Hepatocyte (in vitro differentiated cells): ENCODE measurements at regions not wholly inside any gene's neighbourhood (a gene's known extent, or its start where the extent isn't known, plus 50 kb on each side); places are given as distances from the start of the nearest gene placed in this dataset.

ENCODE experiments used
- DNase-seq: peaks from one replicate; pipeline ENCODE4 v3.0.0-alpha.2; 2016; ENCODE audit warnings: low spot score
- H2AFZ ChIP-seq: fragments of 200-600 bp; sonication (generic); 2 replicates; pipeline ENCODE4 v1.6.0; 2016; ENCODE audit warnings: antibody characterized with exemption, mild to moderate bottlenecking
- H3K27ac ChIP-seq: fragments of 200-600 bp; sonication (generic); 2 replicates; pipeline ENCODE4 v1.5.1; 2016; ENCODE audit warnings: mild to moderate bottlenecking
- H3K27me3 ChIP-seq: fragments of 200-600 bp; sonication (generic); 2 replicates; pipeline ENCODE4 v1.6.1; 2016
- H3K36me3 ChIP-seq: fragments of 200-600 bp; sonication (generic); replicated peaks from 2 replicates; pipeline ENCODE4 v1.5.1; 2016; ENCODE audit warnings: low read depth; ENCODE audit not compliant: insufficient read depth
- H3K4me1 ChIP-seq: fragments of 200-600 bp; sonication (generic); 2 replicates; pipeline ENCODE4 v1.5.1; 2016; ENCODE audit warnings: mild to moderate bottlenecking, moderate library complexity; ENCODE audit not compliant: insufficient read depth
- H3K4me2 ChIP-seq: fragments of 200-600 bp; sonication (generic); 2 replicates; pipeline ENCODE4 v1.6.0; 2016
- H3K4me3 ChIP-seq: fragments of 200-600 bp; sonication (generic); 2 replicates; pipeline ENCODE4 v1.5.1; 2016; ENCODE audit warnings: mild to moderate bottlenecking
- H3K79me2 ChIP-seq: fragments of 200-600 bp; sonication (generic); 2 replicates; pipeline ENCODE4 v1.6.0; 2017; ENCODE audit warnings: mild to moderate bottlenecking
- H3K9me2 ChIP-seq: fragments of 200-600 bp; sonication (generic); replicated peaks from 2 replicates; pipeline ENCODE4 v1.6.0; 2017; ENCODE audit warnings: mild to moderate bottlenecking; ENCODE audit not compliant: insufficient read depth
- H3K9me3 ChIP-seq: fragments of 200-600 bp; sonication (generic); 2 replicates; pipeline ENCODE4 v1.5.1; 2016; ENCODE audit warnings: low read depth, mild to moderate bottlenecking
- H4K20me1 ChIP-seq: fragments of 200-600 bp; sonication (generic); 2 replicates; pipeline ENCODE4 v1.6.0; 2016; ENCODE audit warnings: mild to moderate bottlenecking; ENCODE audit not compliant: insufficient read depth, poor library complexity, severe bottlenecking
- EZH2 ChIP-seq: fragments of 200-600 bp; sonication (generic); IDR thresholded peaks from 2 replicates; pipeline ENCODE4 v1.6.1; 2016; ENCODE audit warnings: antibody characterized with exemption, mild to moderate bottlenecking, borderline replicate concordance
- EZH2phosphoT487 ChIP-seq: fragments of 200-600 bp; sonication (generic); IDR thresholded peaks from one replicate; pipeline ENCODE4 v1.6.1; 2018; ENCODE audit warnings: antibody characterized with exemption, mild to moderate bottlenecking, low read depth, moderate library complexity; ENCODE audit not compliant: unreplicated experiment, severe bottlenecking
- WGBS: methylation state at CpG from one replicate; pipeline ENCODE4 v1.1.6; 2016; ENCODE audit warnings: low lambda C conversion rate; ENCODE audit errors: missing lambda C conversion rate; 5-methylcytosine and 5-hydroxymethylcytosine counted together
- TF ChIP-seq, protein P1 (sequence below): fragments of 200-600 bp; sonication (generic); IDR thresholded peaks from 2 replicates; pipeline ENCODE4 v1.5.1; 2016; ENCODE audit warnings: antibody characterized with exemption, mild to moderate bottlenecking; ENCODE audit not compliant: poor library complexity

DNA sequence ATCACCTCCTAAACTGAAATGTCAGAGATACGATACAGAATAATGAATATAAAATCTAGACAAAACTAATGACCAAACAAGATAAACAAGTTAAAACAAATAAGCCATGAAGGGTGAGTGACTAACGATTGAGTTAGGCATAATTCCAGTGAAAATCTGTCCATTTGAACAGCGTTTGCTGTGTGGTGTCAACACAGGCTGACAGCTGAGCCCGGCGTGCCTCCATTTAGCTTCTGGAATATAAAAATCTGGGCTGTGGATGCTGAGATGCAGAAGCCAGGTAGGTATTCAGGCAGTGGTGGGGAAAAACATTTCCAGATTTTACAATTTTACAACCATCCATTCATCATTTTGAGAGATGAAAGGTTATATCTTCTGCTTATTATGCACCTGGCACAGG lies 2041.4 kb upstream of the CELF4 start:
- Histone ChIP-seq H3K4me2 (no peak overlapping the region), H3K27ac (no peak overlapping the region), H3K79me2 (no peaks in the 10 kb centered on the region), H3K36me3 (no peaks in the 10 kb centered on the region), H3K27me3 (no peaks in the 10 kb centered on the region), H3K4me3 (no peak overlapping the region), H3K4me1 (no peaks in the 10 kb centered on the region), H3K9me2 (no peaks in the 10 kb centered on the region), H4K20me1 (no peaks in the 10 kb centered on the region), H3K9me3 (no peaks in the 10 kb centered on the region), H2AFZ (no peak overlapping the region)
- no peak for DNase-seq
- TF ChIP-seq EZH2phosphoT487 = no peak
- no peak for TF ChIP-seq EZH2
- TF ChIP-seq, protein P1, sequence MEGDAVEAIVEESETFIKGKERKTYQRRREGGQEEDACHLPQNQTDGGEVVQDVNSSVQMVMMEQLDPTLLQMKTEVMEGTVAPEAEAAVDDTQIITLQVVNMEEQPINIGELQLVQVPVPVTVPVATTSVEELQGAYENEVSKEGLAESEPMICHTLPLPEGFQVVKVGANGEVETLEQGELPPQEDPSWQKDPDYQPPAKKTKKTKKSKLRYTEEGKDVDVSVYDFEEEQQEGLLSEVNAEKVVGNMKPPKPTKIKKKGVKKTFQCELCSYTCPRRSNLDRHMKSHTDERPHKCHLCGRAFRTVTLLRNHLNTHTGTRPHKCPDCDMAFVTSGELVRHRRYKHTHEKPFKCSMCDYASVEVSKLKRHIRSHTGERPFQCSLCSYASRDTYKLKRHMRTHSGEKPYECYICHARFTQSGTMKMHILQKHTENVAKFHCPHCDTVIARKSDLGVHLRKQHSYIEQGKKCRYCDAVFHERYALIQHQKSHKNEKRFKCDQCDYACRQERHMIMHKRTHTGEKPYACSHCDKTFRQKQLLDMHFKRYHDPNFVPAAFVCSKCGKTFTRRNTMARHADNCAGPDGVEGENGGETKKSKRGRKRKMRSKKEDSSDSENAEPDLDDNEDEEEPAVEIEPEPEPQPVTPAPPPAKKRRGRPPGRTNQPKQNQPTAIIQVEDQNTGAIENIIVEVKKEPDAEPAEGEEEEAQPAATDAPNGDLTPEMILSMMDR = no peak
- 57% methylated on average over 5 of the region's 5 CpGs for WGBS

- Histone ChIP-seq H3K36me3 (no peaks in the 10 kb centered on the region), H3K27me3 (no peaks in the 10 kb centered on the region), H3K79me2 (no peaks in the 10 kb centered on the region), H3K4me3 (no peak overlapping the region), H3K4me1 (no peaks in the 10 kb centered on the region), H4K20me1 (no peaks in the 10 kb centered on the region), H3K4me2 (no peak overlapping the region), H2AFZ (no peak overlapping the region), H3K9me2 (no peaks in the 10 kb centered on the region), H3K9me3 (no peaks in the 10 kb centered on the region), H3K27ac (no peak overlapping the region)
- TF ChIP-seq, protein P1 = no peak
- TF ChIP-seq EZH2phosphoT487 = no peak
- no peak for TF ChIP-seq EZH2
- no peak for DNase-seq
- 87% methylated on average over 5 of the region's 5 CpGs for WGBS
These were observed 2039.2 kb upstream of the CELF4 start for GRCh38 chr18:39604836-39605235.

GRCh38 chr18:39602131-39602530 lies 2036.5 kb upstream of the CELF4 start:
- DNase-seq = no peak
- WGBS = 89% methylated on average over 4 of the region's 4 CpGs
- H3K79me2 ChIP-seq = no peaks in the 10 kb centered on the region
- no peaks in the 10 kb centered on the region for H3K36me3 ChIP-seq
- H3K9me2 ChIP-seq = no peaks in the 10 kb centered on the region
- H3K4me2 ChIP-seq = no peak overlapping the region
- no peak overlapping the region for H2AFZ ChIP-seq
- no peaks in the 10 kb centered on the region for H3K9me3 ChIP-seq
- no peaks in the 10 kb centered on the region for H3K27me3 ChIP-seq
- no peaks in the 10 kb centered on the region for H4K20me1 ChIP-seq
- no peak overlapping the region for H3K4me3 ChIP-seq
- TF ChIP-seq EZH2phosphoT487 (no peak), EZH2 (no peak)
- TF ChIP-seq, protein P1 = no peak
- H3K4me1 ChIP-seq = no peaks in the 10 kb centered on the region
- no peak overlapping the region for H3K27ac ChIP-seq

GRCh38 chr18:39600894-39601293 lies 2035.3 kb upstream of the CELF4 start:
- H3K27ac ChIP-seq = no peak overlapping the region
- TF ChIP-seq, protein P1 = no peak
- TF ChIP-seq EZH2phosphoT487 = no peak
- no peak for TF ChIP-seq EZH2
- H3K4me1 ChIP-seq = no peaks in the 10 kb centered on the region
- H3K9me2 ChIP-seq = no peaks in the 10 kb centered on the region
- H3K79me2 ChIP-seq = no peaks in the 10 kb centered on the region
- DNase-seq = no peak
- H3K27me3 ChIP-seq = no peaks in the 10 kb centered on the region
- WGBS = 90% methylated on average over 4 of the region's 4 CpGs
- H2AFZ ChIP-seq = no peak overlapping the region
- no peak overlapping the region for H3K4me2 ChIP-seq
- H3K9me3 ChIP-seq = no peaks in the 10 kb centered on the region
- H3K36me3 ChIP-seq = no peaks in the 10 kb centered on the region
- no peaks in the 10 kb centered on the region for H4K20me1 ChIP-seq
- H3K4me3 ChIP-seq = no peak overlapping the region
